HG03095 (cell line): ENCODE measurements at regions not wholly inside any gene's neighbourhood (a gene's known extent, or its start where the extent isn't known, plus 50 kb on each side); places are given as distances from the start of the nearest gene placed in this dataset.

ENCODE experiments used
- ATAC-seq: cut with Tn5 transposase; IDR thresholded peaks from one replicate; pipeline ENCODE4 v1.9.1; 2021; ENCODE audit warnings: moderate library complexity; ENCODE audit not compliant: unreplicated experiment

DNA sequence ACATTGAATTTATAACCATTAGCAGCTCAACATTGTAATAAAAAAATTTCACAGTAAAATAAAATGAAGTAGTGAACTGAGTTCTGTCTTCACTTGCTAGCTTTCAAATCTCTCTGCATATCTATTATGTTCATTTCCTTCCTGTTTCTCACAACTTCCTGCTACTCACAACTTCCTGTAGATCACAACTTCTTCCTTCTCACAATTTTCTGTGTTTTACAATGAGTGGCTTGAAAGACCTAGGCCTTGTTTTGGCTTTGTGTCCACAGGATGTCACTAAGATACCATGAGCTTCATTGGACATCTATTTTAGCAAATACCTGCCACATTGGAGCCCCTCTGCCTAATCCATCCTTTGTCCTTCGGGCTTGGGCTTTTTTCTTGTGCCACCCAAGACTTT, 480.3 kb upstream of the ADAMTS16 start:
- no peak for ATAC-seq

DNA sequence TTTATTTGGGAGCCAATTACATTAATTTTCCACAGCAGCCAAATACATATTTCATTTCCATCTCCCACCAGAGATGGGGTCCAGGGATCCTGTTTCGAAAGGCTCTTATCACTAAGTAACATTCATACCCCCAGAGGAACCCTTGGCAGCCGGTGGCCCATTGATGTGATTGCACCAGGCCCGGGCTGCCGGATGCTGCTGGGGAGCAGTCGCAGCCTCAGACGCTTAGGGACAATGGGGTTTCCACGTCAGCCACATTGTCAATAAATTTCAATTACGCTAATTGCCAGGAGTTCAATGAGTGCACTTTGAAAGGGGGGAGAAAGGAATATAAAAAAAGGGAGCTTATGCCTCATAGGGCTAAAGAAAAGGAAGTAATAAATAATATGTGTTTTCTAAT, 478.8 kb upstream of the ADAMTS16 start:
- no peak for ATAC-seq

DNA sequence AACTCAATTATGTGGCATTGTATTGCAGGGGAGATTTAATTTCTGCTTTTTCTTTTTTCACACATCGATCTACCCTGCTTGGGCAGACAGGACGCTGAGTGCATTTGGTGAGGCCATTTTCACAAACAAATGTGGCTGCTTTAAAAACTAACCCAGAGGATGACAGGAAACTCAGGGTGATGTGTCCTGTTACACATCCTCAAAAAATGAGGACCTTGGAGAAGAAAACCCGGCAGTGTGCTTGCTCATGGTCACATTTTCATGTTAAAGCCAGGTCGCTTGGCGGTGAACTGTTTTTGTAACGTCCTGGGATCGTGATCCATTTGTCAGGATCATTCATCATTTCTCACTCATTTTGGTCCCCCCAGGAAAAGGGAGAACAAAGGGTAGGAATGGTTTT, 478.3 kb upstream of the ADAMTS16 start:
- no peak for ATAC-seq

DNA sequence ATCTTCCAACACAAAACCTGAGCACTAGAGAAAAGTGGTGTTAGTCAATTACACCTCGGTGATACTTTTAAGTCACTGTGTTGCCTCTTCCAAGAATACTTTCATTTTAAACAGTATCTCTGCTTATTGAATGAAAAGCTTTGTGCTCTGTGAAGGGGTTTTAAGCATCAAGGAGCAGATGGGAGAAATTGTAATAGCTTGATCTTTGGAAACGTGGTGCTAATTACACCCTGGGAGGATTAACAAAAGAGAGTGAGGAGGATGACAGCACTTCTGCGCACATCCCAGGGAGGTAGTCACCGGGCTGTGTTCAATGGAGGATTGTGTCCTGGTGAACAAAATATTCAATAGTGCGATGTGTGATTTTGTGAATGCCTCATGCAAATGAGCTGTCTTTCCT, 477.4 kb upstream of the ADAMTS16 start:
- no peak for ATAC-seq

DNA sequence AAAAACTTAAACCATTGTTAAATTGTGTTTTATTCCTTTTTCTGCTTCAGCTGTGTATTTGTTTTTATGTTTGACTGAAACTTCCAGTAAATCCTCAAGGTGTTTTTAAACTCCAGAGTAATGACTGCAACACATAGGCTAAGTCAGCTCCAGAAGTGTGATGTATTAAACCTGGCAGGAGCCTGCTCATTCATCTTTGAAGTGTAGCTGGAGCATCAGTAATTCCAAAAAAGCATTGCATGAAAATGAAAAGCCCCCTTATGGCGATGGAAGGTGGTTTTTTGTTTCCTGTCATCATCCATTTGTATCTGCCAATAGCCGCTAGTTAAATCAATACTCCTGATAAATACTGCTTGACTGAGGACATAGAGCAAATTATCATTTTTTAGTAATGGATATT, 474.2 kb upstream of the ADAMTS16 start:
- no peak for ATAC-seq

GRCh38 chr5:4674166-4674565, 466.0 kb upstream of the ADAMTS16 start:
- ATAC-seq = no peak

- ATAC-seq = no peak
These were observed 463.2 kb upstream of the ADAMTS16 start for GRCh38 chr5:4676934-4677333.

GRCh38 chr5:4684946-4685345, 455.2 kb upstream of the ADAMTS16 start:
- ATAC-seq = no peak

GRCh38 chr5:4698596-4698995, 441.5 kb upstream of the ADAMTS16 start:
- no peak for ATAC-seq

DNA sequence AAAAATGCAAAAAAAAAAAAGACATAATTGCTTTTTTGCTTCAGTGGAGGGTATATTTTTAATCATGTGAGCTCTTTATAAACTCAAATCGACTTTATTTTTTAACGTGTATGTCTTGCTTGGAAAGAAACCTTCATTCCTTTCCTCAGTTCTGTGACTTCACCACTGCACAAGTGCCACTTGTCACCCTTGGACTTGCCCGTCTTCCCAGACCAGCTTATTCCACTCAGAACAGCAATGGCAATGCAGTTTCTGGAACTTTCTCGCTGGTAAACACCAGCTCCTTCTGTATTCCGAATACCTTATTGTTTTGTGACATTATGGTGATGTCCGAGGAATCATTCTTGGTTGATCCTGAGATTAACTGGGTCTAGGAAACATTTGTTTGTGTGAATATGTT, 440.5 kb upstream of the ADAMTS16 start:
- no peak for ATAC-seq

GRCh38 chr5:4700069-4700468, 440.1 kb upstream of the ADAMTS16 start:
- no peak for ATAC-seq

DNA sequence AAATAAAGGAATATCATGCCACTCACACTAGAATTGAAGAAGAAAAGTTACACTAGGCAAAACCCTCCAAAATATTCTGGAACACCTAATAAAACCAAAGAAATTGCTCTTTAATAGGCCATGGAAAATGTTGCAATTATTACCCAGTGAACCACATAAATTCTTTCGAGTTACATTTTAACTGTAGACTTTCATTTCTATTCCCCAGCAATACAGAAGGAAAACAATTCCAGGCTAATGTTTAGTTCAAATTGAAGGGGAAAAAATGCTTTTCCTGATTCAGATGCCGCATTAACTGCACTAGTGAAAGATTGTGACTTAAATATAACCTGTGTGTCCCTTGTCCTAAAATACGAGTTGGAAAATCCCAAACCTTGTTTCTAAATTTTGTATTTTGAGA, 439.3 kb upstream of the ADAMTS16 start:
- no peak for ATAC-seq

GRCh38 chr5:4703931-4704458, 436.1 kb upstream of the ADAMTS16 start:
- no peak for ATAC-seq

- no peak for ATAC-seq
These were observed 435.2 kb upstream of the ADAMTS16 start for GRCh38 chr5:4704951-4705350.

DNA sequence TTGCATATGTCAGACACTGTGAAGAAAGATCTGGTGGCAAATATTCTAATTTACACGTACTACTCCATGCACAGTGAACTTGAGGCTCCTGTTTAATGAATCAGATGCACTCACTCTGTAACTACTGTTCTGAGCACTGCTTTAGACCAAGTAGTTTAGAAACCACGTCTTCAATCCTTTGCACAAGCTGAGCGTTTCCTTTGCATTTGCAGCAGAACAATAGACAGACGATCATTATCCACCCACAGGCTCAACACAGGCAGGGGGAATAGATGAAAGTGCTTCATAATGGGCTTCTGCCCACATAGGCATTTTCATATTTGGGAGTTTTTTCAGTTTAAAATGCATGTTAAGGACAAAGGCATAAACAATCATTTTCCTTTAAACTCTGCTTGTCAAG, 423.3 kb upstream of the ADAMTS16 start:
- no peak for ATAC-seq

DNA sequence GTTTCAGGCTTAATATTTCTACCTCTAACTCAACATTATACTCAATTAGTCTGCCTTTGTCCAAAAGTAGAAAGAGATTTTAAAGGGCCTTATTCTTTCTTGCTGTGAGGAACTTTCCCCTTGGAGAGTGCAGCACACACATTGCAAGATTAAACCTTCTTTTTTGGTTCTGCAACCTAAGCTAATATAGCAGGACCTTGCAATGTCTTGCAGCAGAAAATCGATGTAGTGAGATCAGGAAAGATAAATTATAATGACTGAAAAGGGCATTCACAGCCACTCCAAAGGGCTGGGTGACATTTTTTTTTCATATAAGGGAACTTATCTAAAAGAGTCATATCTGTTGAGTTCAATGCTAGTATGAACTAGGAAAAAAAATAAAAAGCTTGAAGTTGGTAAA, 422.7 kb upstream of the ADAMTS16 start:
- no peak for ATAC-seq

- ATAC-seq = no peak
These were observed 419.3 kb upstream of the ADAMTS16 start for GRCh38 chr5:4720831-4721230.

DNA sequence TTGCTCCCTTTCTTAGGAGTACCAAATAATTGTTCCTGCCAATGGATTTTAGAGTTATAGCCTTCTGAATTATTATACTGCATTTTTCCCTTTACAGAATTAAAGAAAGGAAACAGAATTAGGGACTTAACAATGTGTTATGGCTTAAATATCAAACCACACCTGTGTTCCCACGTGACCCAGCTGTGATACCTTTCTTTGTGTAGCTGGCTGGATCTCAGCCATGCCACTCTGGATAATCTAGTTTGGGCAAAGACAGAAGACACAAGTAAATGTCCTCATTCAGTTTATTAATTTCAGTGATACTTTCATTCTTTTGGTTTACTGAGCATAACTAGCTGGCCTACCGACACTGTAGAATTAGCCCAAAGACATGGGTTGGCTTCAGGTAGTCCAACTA, 417.2 kb upstream of the ADAMTS16 start:
- no peak for ATAC-seq

DNA sequence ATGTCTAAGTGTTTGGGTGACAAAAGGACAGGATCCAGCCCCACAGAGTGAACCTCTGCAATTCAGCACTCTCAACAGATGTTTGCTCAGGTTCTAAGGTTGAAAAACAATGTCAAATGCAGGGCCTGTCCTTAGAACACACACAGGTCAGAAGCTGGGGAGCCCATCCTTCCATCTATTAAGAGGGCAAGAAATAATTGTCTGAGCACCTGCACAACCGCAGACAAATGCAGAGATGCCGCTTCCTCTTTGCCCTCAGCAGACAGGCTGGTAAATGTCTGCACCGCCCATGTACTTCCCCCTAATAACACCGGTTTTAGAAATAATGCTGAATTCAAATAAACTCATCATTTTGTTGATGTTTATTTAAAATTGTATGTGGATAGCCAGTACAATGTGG, 414.5 kb upstream of the ADAMTS16 start:
- ATAC-seq = no peak

GRCh38 chr5:4730279-4730678, 409.9 kb upstream of the ADAMTS16 start:
- no peak for ATAC-seq

DNA sequence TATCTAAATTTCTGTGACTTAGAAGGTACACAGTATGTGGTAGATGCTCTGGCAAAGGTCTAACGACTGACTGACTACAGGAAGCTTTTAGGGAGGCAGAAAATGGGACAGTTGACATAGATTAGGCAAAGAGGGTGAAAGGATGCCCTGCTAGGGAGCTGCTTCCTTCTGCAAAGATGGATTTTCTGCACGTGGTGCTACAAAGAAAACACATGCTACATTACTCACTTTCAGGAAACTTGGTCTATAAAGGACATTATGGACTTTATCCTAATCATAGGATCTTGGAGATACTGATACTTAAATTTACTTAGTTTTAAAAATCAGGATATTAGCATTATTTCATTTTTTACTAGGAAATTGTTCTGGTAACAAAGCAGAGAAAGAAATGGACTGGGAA, 405.8 kb upstream of the ADAMTS16 start:
- no peak for ATAC-seq

DNA sequence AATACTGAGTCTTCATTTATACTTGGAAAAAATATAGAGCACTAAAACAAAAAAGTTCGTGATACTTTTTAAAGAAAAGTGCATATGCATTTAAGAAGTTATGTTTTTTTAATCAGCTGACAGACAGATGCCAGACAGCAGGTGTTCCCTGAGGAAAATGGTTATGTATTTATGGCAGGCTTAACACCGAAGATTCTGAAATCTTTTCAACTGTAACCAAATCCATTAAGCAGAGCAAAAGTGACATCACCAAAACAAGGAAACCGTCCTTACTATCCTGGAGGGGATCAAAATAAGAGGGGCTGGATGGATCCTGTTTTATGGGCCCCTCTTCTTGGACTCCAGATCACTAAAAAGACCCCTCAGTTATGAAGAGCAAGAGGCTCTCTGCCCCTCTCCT, 404.9 kb upstream of the ADAMTS16 start:
- no peak for ATAC-seq

DNA sequence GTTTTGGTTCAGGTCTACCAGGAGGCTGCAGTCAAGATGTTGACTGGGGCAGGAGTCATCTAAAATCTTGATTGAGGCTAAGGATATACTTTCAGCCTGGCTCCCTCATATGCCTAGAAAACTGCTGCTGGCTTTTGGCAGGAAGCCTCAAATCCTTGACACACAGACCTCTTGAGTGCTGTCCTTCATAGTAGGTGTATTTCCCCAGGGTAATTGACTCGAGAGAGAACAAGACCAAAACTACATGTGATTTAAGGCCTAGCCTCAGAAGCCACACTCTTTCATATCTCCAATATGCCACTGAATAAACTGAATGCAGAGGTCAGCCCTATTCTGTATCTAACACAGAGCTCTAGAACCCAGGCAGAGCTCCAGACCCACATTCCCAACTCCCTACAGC, 402.3 kb upstream of the ADAMTS16 start:
- no peak for ATAC-seq

DNA sequence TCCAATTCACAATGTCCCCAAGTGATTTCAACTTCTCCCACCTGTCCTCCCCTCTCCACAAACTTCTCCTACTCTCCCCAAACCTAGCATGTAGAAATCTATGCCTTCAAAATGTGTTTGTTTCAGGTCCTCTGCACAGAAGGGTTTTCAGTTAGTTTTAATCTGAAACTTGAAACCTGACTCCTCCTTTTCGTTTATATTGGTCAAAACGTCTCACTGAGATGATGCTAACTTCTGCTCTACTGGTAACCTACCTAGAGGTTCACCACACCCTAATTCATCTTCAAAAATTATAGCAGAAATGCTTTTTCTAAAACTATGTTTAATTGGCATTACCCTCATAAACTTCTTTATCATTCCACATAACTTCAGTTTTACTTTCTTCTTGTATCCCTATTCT, 401.8 kb upstream of the ADAMTS16 start:
- no peak for ATAC-seq
